ENCODE measurements at regions not wholly inside any gene's neighbourhood (a gene's known extent, or its start where the extent isn't known, plus 50 kb on each side); places are given as distances from the start of the nearest gene placed in this dataset.

DNA sequence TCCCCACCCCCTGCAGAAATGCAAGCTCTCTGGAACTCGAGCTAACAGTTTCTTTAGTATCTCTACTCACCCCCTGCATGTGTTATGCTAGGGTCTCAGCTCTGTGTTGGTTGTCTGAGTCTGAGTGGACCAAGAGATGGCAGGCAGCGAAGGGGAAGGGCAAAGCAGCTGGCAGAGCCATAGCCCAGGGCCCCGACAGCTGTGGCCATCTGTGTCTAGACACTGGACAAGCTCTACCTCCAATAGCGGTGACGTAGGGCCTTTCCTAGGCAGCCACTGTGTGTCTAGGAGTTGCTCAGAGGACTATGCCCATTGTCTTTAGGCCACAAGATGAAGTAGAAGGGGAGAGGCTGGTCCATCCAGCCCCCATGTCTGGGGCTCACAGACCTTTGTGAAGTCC is 79.2 kb downstream of the EFNB1 start (continued):
- TF ChIP-seq YY1 (IDR thresholded peaks at IDR 0.05; ENCODE audit: low read depth) (no peak), RXRA (IDR thresholded peaks at IDR 0.05; ENCODE audit: borderline replicate concordance, low read depth) (no peak), FOSL2 (IDR thresholded peaks at IDR 0.05; ENCODE audit: borderline replicate concordance, low read depth) (no peak), EZH2phosphoT487 (IDR thresholded peaks at IDR 0.05; ENCODE audit: borderline replicate concordance, low read depth) (no peak)

DNA sequence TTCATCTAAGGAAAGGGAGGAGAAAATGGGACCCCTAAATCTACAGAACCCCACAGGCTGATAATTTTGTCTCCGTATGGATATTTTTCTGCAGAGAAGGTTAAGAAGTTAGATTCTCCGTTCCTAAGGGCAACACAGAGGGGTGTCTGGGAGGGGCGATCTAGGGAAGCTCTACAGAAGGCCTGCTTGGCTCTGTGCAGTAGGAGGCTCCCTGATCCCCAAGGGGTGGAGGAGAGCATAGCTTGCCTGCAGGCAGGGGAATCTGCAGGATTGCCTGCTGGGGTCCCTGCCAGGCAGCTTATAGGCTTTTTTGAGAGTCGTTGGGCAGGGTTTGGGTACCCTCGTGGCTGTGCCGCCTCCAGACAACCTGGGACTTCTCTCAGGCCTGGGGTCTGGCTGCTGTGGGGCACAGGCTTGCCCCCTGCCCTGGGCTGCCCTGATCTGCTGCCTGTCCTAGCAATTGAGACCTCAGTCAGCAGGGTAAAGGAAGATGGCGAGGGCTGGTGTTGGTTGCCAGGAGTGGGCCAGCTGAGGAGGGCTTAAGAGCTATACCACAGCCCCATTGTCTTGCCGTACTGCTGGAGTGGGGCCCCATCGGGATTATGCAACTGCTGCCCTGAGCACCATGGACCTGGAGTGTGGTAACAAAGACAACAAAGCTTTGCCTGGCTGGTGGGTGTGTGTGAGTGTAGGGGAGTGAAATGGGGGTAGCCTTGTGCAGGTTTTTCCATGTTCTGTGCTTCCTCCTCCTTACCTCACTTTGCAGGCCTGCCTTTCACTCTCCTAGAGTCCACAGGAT is 74.1 kb downstream of the EFNB1 start:
- no peak for DNase-seq
- Histone ChIP-seq H3K36me3 (replicated peaks in 1 of 2; ENCODE audit: control insufficient read depth in 1 of 2, insufficient read depth in 2 of 2, low read length in 1 of 2) (no peaks in the 10 kb centered on the region), H3K9me3 (no peaks in the 10 kb centered on the region), H3K4me2 (no peak overlapping the region), H3K4me1 (ENCODE audit: control insufficient read depth in 1 of 2, insufficient read depth in 2 of 2, low read depth in 1 of 2, low read length in 1 of 2) (peaks cover 0 to 12% of the 10 kb centered on the region in 2 experiments; a peak in 1 of 4 replicates), H3K79me2 (ENCODE audit: insufficient read depth) (no peaks in the 10 kb centered on the region), H3K27me3 (ENCODE audit: insufficient read depth) (0 out of 2 replicates have a peak, but pooled peaks cover 6% of the 10 kb centered on the region), H4K20me1 (ENCODE audit: insufficient read depth) (no peaks in the 10 kb centered on the region), H3K9me2 (no peaks in the 10 kb centered on the region), H3F3A (replicated peaks; ENCODE audit: insufficient read depth) (no peaks in the 10 kb centered on the region), H3K4me3 (ENCODE audit: low read depth in 2 of 2, low read length in 1 of 2) (no peak overlapping the region), H3K9ac (no peak overlapping the region), H3K27ac (ENCODE audit: low read depth in 2 of 2, low read length in 1 of 2) (no peak overlapping the region), H2AFZ (ENCODE audit: low read depth) (no peak overlapping the region)
- 57% methylated on average over 5 of the region's 9 CpGs for WGBS (ENCODE audit: low lambda C conversion rate)
- ChIA-PET CTCF (no interaction called here), POLR2A (no interaction called here)
- TF ChIP-seq, protein P1, sequence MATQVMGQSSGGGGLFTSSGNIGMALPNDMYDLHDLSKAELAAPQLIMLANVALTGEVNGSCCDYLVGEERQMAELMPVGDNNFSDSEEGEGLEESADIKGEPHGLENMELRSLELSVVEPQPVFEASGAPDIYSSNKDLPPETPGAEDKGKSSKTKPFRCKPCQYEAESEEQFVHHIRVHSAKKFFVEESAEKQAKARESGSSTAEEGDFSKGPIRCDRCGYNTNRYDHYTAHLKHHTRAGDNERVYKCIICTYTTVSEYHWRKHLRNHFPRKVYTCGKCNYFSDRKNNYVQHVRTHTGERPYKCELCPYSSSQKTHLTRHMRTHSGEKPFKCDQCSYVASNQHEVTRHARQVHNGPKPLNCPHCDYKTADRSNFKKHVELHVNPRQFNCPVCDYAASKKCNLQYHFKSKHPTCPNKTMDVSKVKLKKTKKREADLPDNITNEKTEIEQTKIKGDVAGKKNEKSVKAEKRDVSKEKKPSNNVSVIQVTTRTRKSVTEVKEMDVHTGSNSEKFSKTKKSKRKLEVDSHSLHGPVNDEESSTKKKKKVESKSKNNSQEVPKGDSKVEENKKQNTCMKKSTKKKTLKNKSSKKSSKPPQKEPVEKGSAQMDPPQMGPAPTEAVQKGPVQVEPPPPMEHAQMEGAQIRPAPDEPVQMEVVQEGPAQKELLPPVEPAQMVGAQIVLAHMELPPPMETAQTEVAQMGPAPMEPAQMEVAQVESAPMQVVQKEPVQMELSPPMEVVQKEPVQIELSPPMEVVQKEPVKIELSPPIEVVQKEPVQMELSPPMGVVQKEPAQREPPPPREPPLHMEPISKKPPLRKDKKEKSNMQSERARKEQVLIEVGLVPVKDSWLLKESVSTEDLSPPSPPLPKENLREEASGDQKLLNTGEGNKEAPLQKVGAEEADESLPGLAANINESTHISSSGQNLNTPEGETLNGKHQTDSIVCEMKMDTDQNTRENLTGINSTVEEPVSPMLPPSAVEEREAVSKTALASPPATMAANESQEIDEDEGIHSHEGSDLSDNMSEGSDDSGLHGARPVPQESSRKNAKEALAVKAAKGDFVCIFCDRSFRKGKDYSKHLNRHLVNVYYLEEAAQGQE (IDR thresholded peaks at IDR 0.05; ENCODE audit: low read depth, low read length) = no peak
- TF ChIP-seq YY1 (IDR thresholded peaks at IDR 0.05; ENCODE audit: low read depth) = no peak
- no peak for TF ChIP-seq GABPA (IDR thresholded peaks at IDR 0.05; ENCODE audit: low read depth)
- no peak for TF ChIP-seq RFX5 (IDR thresholded peaks at IDR 0.05; ENCODE audit: low read length)
- TF ChIP-seq FOXM1 (IDR thresholded peaks at IDR 0.05; ENCODE audit: low read depth) = no peak
- no peak for TF ChIP-seq GATA2 (CRISPR knock-in tag; IDR thresholded peaks at IDR 0.05)
- TF ChIP-seq, protein P2, sequence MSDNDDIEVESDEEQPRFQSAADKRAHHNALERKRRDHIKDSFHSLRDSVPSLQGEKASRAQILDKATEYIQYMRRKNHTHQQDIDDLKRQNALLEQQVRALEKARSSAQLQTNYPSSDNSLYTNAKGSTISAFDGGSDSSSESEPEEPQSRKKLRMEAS (IDR thresholded peaks at IDR 0.05; ENCODE audit: low read depth) = no peak
- no peak for TF ChIP-seq SIN3A (IDR thresholded peaks at IDR 0.05; ENCODE audit: borderline replicate concordance, low read depth, low read length)
- no peak for TF ChIP-seq TCF12 (IDR thresholded peaks at IDR 0.05)

Measured in SK-N-SH (cell line).